ENCODE measurements at regions not wholly inside any gene's neighbourhood (a gene's known extent, or its start where the extent isn't known, plus 50 kb on each side); places are given as distances from the start of the nearest gene placed in this dataset.

- TF ChIP-seq NRF1 (IDR thresholded peaks at IDR 0.05; ENCODE audit: low read depth, low read length) (no peak), SIN3A (IDR thresholded peaks at IDR 0.05; ENCODE audit: borderline replicate concordance, low read depth, low read length) (no peak), PBX3 (IDR thresholded peaks at IDR 0.05) (no peak), IRF3 (IDR thresholded peaks at IDR 0.05; ENCODE audit: low read depth, low read length) (no peak), MXI1 (IDR thresholded peaks at IDR 0.05; ENCODE audit: low read depth, low read length) (no peak), YY1 (IDR thresholded peaks at IDR 0.05; ENCODE audit: low read depth) (no peak), FOSL2 (IDR thresholded peaks at IDR 0.05; ENCODE audit: borderline replicate concordance, low read depth) (no peak), ELF1 (IDR thresholded peaks at IDR 0.05) (no peak), ZBTB33 (IDR thresholded peaks at IDR 0.05; ENCODE audit: borderline replicate concordance, low read depth) (no peak), EP300 (IDR thresholded peaks at IDR 0.05; ENCODE audit: borderline replicate concordance in 1 of 2, low read depth in 1 of 2, low read length in 1 of 2) (no peak), CHD2 (IDR thresholded peaks at IDR 0.05; ENCODE audit: low read length, partially characterized antibody) (no peak)
- Histone ChIP-seq H3K27me3 (ENCODE audit: insufficient read depth) (no peaks in the 10 kb centered on the region), H3K9me2 (no peaks in the 10 kb centered on the region), H3F3A (replicated peaks; ENCODE audit: insufficient read depth) (no peaks in the 10 kb centered on the region), H3K36me3 (replicated peaks in 1 of 2; ENCODE audit: control insufficient read depth in 1 of 2, insufficient read depth in 2 of 2, low read length in 1 of 2) (no peaks in the 10 kb centered on the region), H3K79me2 (ENCODE audit: insufficient read depth) (no peaks in the 10 kb centered on the region), H3K9me3 (no peaks in the 10 kb centered on the region), H3K9ac (no peak overlapping the region), H4K20me1 (ENCODE audit: insufficient read depth) (no peaks in the 10 kb centered on the region), H3K4me3 (ENCODE audit: low read depth in 2 of 2, low read length in 1 of 2) (no peak overlapping the region), H2AFZ (ENCODE audit: low read depth) (no peak overlapping the region), H3K4me2 (no peak overlapping the region), H3K4me1 (ENCODE audit: control insufficient read depth in 1 of 2, insufficient read depth in 2 of 2, low read depth in 1 of 2, low read length in 1 of 2) (peaks cover 0 to 9% of the 10 kb centered on the region in 2 experiments; a peak in 1 of 4 replicates), H3K27ac (ENCODE audit: low read depth in 2 of 2, low read length in 1 of 2) (no peak overlapping the region)
- CTCF ChIA-PET = interaction anchor here (1.1 to 1.9 kb wide), 3 partner anchors 8 to 59 kb away, joined by 3 to 6 read pairs (median 3); no protein-coding TSS in a partner anchor
- no peak for DNase-seq
- POLR2A ChIA-PET = interaction anchor here (0.6 kb wide), 1 partner anchor 237 kb away, joined by 3 read pairs; no protein-coding TSS in a partner anchor
- 57% methylated on average over 11 of the region's 13 CpGs for WGBS (ENCODE audit: low lambda C conversion rate)
Observed at GRCh38 chr14:101711041-101711856, 50.3 kb upstream of the PPP2R5C start.

Data from SK-N-SH (cell line).